ENCODE measurements at regions not wholly inside any gene's neighbourhood (a gene's known extent, or its start where the extent isn't known, plus 50 kb on each side); places are given as distances from the start of the nearest gene placed in this dataset.

- no peaks in the 10 kb centered on the region for H3K36me3 ChIP-seq (ENCODE audit: control insufficient read depth in 4 of 4, insufficient read depth in 3 of 4, low read depth in 1 of 4, low read length in 3 of 4)
- 93% methylated on average over 3 of the region's 3 CpGs for WGBS
- H3K27ac ChIP-seq (ENCODE audit: low read depth in 1 of 2, low read length in 2 of 2): no peak overlapping the region
- no peak for DNase-seq (ENCODE audit: low spot score)
- peaks cover 3 to 11% (median 8%) of the 10 kb centered on the region in 4 donors for H3K4me1 ChIP-seq (ENCODE audit: control insufficient read depth in 4 of 4, insufficient read depth in 4 of 4, low read length in 3 of 4)
- H3K9me3 ChIP-seq (ENCODE audit: control insufficient read depth in 4 of 4, low read length in 3 of 4): no peaks in the 10 kb centered on the region
- no peak overlapping the region for H3K9ac ChIP-seq (ENCODE audit: low read depth in 1 of 2, low read length in 2 of 2)
- no peak overlapping the region for H3K4me3 ChIP-seq (ENCODE audit: low read depth in 1 of 3, low read length in 3 of 3)
- no peaks in the 10 kb centered on the region for H3K27me3 ChIP-seq (ENCODE audit: control insufficient read depth in 4 of 4, insufficient read depth in 4 of 4, low read length in 3 of 4)
- TF ChIP-seq RAD21 (IDR thresholded peaks at IDR 0.05) (no peak), EGR1 (IDR thresholded peaks at IDR 0.05; ENCODE audit: low read depth in 2 of 2) (no peak), HNF4A (conservative IDR thresholded peaks at IDR 0.05) (no peak), SP1 (IDR thresholded peaks at IDR 0.05) (no peak), TAF1 (conservative IDR thresholded peaks at IDR 0.05) (no peak), GABPA (IDR thresholded peaks at IDR 0.05 in 1 of 2, conservative IDR thresholded peaks at IDR 0.05 in 1 of 2) (no peak), ZBTB33 (IDR thresholded peaks at IDR 0.05) (no peak), FOXA2 (IDR thresholded peaks at IDR 0.05) (no peak), RXRA (IDR thresholded peaks at IDR 0.05) (no peak)
- TF ChIP-seq, protein P1, sequence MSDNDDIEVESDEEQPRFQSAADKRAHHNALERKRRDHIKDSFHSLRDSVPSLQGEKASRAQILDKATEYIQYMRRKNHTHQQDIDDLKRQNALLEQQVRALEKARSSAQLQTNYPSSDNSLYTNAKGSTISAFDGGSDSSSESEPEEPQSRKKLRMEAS (IDR thresholded peaks at IDR 0.05): no peak
Measured at GRCh38 chr2:8196316-8196715, 485.5 kb upstream of the ID2 start.

DNA sequence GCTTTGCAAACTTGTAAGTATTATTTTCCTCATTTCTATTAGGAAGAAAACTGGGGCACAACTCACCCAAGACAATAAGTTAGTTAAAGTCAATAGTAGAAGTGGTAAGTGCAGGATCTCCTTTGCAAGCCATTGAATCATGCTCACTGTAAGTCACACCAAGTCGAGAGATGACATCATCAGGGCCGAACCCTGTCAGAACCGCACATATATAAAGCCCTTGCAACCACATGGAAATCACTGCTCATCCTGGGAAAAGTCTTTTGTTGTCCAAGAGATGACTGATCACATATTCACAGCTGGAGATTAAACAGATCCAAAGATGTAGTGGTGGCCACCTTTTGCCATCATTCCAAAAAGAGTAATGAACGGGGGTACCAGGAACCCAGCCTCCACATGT lies 484.8 kb upstream of the ID2 start:
- TF ChIP-seq, protein P1 (IDR thresholded peaks at IDR 0.05): no peak
- TF ChIP-seq FOXA2 (IDR thresholded peaks at IDR 0.05) (no peak), NR2F2 (IDR thresholded peaks at IDR 0.05) (no peak), SP1 (IDR thresholded peaks at IDR 0.05) (no peak), CTCF (IDR thresholded peaks at IDR 0.05; ENCODE audit: low read depth, low read length, missing input control) (no peak), ZBTB33 (IDR thresholded peaks at IDR 0.05) (no peak), RAD21 (IDR thresholded peaks at IDR 0.05) (no peak), HNF4G (IDR thresholded peaks at IDR 0.05) (no peak), JUND (IDR thresholded peaks at IDR 0.05) (no peak), HNF4A (conservative IDR thresholded peaks at IDR 0.05) (no peak)
- TF ChIP-seq, protein P2, sequence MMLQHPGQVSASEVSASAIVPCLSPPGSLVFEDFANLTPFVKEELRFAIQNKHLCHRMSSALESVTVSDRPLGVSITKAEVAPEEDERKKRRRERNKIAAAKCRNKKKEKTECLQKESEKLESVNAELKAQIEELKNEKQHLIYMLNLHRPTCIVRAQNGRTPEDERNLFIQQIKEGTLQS (IDR thresholded peaks at IDR 0.05): no peak
- TF ChIP-seq, protein P3, sequence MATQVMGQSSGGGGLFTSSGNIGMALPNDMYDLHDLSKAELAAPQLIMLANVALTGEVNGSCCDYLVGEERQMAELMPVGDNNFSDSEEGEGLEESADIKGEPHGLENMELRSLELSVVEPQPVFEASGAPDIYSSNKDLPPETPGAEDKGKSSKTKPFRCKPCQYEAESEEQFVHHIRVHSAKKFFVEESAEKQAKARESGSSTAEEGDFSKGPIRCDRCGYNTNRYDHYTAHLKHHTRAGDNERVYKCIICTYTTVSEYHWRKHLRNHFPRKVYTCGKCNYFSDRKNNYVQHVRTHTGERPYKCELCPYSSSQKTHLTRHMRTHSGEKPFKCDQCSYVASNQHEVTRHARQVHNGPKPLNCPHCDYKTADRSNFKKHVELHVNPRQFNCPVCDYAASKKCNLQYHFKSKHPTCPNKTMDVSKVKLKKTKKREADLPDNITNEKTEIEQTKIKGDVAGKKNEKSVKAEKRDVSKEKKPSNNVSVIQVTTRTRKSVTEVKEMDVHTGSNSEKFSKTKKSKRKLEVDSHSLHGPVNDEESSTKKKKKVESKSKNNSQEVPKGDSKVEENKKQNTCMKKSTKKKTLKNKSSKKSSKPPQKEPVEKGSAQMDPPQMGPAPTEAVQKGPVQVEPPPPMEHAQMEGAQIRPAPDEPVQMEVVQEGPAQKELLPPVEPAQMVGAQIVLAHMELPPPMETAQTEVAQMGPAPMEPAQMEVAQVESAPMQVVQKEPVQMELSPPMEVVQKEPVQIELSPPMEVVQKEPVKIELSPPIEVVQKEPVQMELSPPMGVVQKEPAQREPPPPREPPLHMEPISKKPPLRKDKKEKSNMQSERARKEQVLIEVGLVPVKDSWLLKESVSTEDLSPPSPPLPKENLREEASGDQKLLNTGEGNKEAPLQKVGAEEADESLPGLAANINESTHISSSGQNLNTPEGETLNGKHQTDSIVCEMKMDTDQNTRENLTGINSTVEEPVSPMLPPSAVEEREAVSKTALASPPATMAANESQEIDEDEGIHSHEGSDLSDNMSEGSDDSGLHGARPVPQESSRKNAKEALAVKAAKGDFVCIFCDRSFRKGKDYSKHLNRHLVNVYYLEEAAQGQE (IDR thresholded peaks at IDR 0.05): no peak
- no peak overlapping the region for H3K9ac ChIP-seq (ENCODE audit: low read depth in 1 of 2, low read length in 2 of 2)
- no peak overlapping the region for H3K27ac ChIP-seq (ENCODE audit: low read depth in 1 of 2, low read length in 2 of 2)
- H3K27me3 ChIP-seq (ENCODE audit: control insufficient read depth in 4 of 4, insufficient read depth in 4 of 4, low read length in 3 of 4): no peaks in the 10 kb centered on the region
- no peak overlapping the region for H3K4me3 ChIP-seq (ENCODE audit: low read depth in 1 of 3, low read length in 3 of 3)
- 97% methylated on average over 4 of the region's 4 CpGs for WGBS
- no peaks in the 10 kb centered on the region for H3K9me3 ChIP-seq (ENCODE audit: control insufficient read depth in 4 of 4, low read length in 3 of 4)
- H3K4me1 ChIP-seq (ENCODE audit: control insufficient read depth in 4 of 4, insufficient read depth in 4 of 4, low read length in 3 of 4): peaks cover 3 to 11% (median 8%) of the 10 kb centered on the region in 4 donors
- H3K36me3 ChIP-seq (ENCODE audit: control insufficient read depth in 4 of 4, insufficient read depth in 3 of 4, low read depth in 1 of 4, low read length in 3 of 4): no peaks in the 10 kb centered on the region
- DNase-seq (ENCODE audit: low spot score): no peak
